ENCODE measurements at regions not wholly inside any gene's neighbourhood (a gene's known extent, or its start where the extent isn't known, plus 50 kb on each side); places are given as distances from the start of the nearest gene placed in this dataset.

GRCh38 chr1:201683397-201683796 lies 144.5 kb downstream of the NAV1 start:
- Histone ChIP-seq H3K9me3 (ENCODE audit: control insufficient read depth, low read depth, low read length) (no peaks in the 10 kb centered on the region), H3K27me3 (ENCODE audit: control insufficient read depth, insufficient read depth, low read length) (peaks cover 5% of the 10 kb centered on the region), H3K4me3 (ENCODE audit: low read length) (no peak overlapping the region), H3K27ac (ENCODE audit: low read length) (no peak overlapping the region), H3K36me3 (ENCODE audit: control insufficient read depth, insufficient read depth, low read length) (no peaks in the 10 kb centered on the region), H3K4me1 (ENCODE audit: control insufficient read depth, insufficient read depth, low read length) (peaks cover 21% of the 10 kb centered on the region)
- WGBS (ENCODE audit: insufficient coverage, low lambda C conversion rate): no CpG with 5 or more reads among the region's 6 CpGs
- no peak for DNase-seq

- Histone ChIP-seq H3K36me3 (ENCODE audit: control insufficient read depth, insufficient read depth, low read length) (no peaks in the 10 kb centered on the region), H3K27ac (ENCODE audit: low read length) (no peak overlapping the region), H3K27me3 (ENCODE audit: control insufficient read depth, insufficient read depth, low read length) (no peaks in the 10 kb centered on the region), H3K4me1 (ENCODE audit: control insufficient read depth, insufficient read depth, low read length) (peaks cover 21% of the 10 kb centered on the region), H3K4me3 (ENCODE audit: low read length) (no peak overlapping the region), H3K9me3 (ENCODE audit: control insufficient read depth, low read depth, low read length) (no peaks in the 10 kb centered on the region)
- no CpG with 5 or more reads among the region's 6 CpGs for WGBS (ENCODE audit: insufficient coverage, low lambda C conversion rate)
- no peak for DNase-seq
These were observed 143.5 kb upstream of the IPO9 start for GRCh38 chr1:201685485-201685884.

GRCh38 chr1:201686714-201687455 lies 142.1 kb upstream of the IPO9 start:
- 13% methylated on average over 1 of the region's 5 CpGs for WGBS (ENCODE audit: insufficient coverage, low lambda C conversion rate)
- DNase-seq: peak; percentile 85 to 91
- no peaks in the 10 kb centered on the region for H3K36me3 ChIP-seq (ENCODE audit: control insufficient read depth, insufficient read depth, low read length)
- no peaks in the 10 kb centered on the region for H3K27me3 ChIP-seq (ENCODE audit: control insufficient read depth, insufficient read depth, low read length)
- peak overlapping the region; percentile 77 for H3K27ac ChIP-seq (ENCODE audit: low read length)
- no peak overlapping the region for H3K4me3 ChIP-seq (ENCODE audit: low read length)
- peaks cover 21% of the 10 kb centered on the region for H3K4me1 ChIP-seq (ENCODE audit: control insufficient read depth, insufficient read depth, low read length)
- H3K9me3 ChIP-seq (ENCODE audit: control insufficient read depth, low read depth, low read length): no peaks in the 10 kb centered on the region

GRCh38 chr1:201688514-201688913 lies 140.4 kb upstream of the IPO9 start:
- Histone ChIP-seq H3K36me3 (ENCODE audit: control insufficient read depth, insufficient read depth, low read length) (no peaks in the 10 kb centered on the region), H3K4me1 (ENCODE audit: control insufficient read depth, insufficient read depth, low read length) (peaks cover 30% of the 10 kb centered on the region), H3K27me3 (ENCODE audit: control insufficient read depth, insufficient read depth, low read length) (no peaks in the 10 kb centered on the region), H3K9me3 (ENCODE audit: control insufficient read depth, low read depth, low read length) (no peaks in the 10 kb centered on the region), H3K27ac (ENCODE audit: low read length) (no peak overlapping the region), H3K4me3 (ENCODE audit: low read length) (no peak overlapping the region)
- WGBS (ENCODE audit: insufficient coverage, low lambda C conversion rate): 93% methylated on average over 3 of the region's 9 CpGs
- no peak for DNase-seq

- no peaks in the 10 kb centered on the region for H3K27me3 ChIP-seq (ENCODE audit: control insufficient read depth, insufficient read depth, low read length)
- H3K4me3 ChIP-seq (ENCODE audit: low read length): no peak overlapping the region
- peaks cover 41% of the 10 kb centered on the region for H3K4me1 ChIP-seq (ENCODE audit: control insufficient read depth, insufficient read depth, low read length)
- WGBS (ENCODE audit: insufficient coverage, low lambda C conversion rate): no CpG with 5 or more reads among the region's 8 CpGs
- no peaks in the 10 kb centered on the region for H3K9me3 ChIP-seq (ENCODE audit: control insufficient read depth, low read depth, low read length)
- no peak for DNase-seq
- no peak overlapping the region for H3K27ac ChIP-seq (ENCODE audit: low read length)
- H3K36me3 ChIP-seq (ENCODE audit: control insufficient read depth, insufficient read depth, low read length): no peaks in the 10 kb centered on the region
These were observed 139.3 kb upstream of the IPO9 start for GRCh38 chr1:201689647-201690046.

- no peaks in the 10 kb centered on the region for H3K36me3 ChIP-seq (ENCODE audit: control insufficient read depth, insufficient read depth, low read length)
- no peak for DNase-seq
- H3K4me1 ChIP-seq (ENCODE audit: control insufficient read depth, insufficient read depth, low read length): peaks cover 50% of the 10 kb centered on the region
- WGBS (ENCODE audit: insufficient coverage, low lambda C conversion rate): no CpG with 5 or more reads among the region's 10 CpGs
- no peak overlapping the region for H3K27ac ChIP-seq (ENCODE audit: low read length)
- no peaks in the 10 kb centered on the region for H3K27me3 ChIP-seq (ENCODE audit: control insufficient read depth, insufficient read depth, low read length)
- H3K9me3 ChIP-seq (ENCODE audit: control insufficient read depth, low read depth, low read length): no peaks in the 10 kb centered on the region
- no peak overlapping the region for H3K4me3 ChIP-seq (ENCODE audit: low read length)
These were observed 138.4 kb upstream of the IPO9 start for GRCh38 chr1:201690528-201690927.

GRCh38 chr1:201691716-201692554 lies 137.0 kb upstream of the IPO9 start:
- Histone ChIP-seq H3K4me3 (ENCODE audit: low read length) (no peak overlapping the region), H3K9me3 (ENCODE audit: control insufficient read depth, low read depth, low read length) (no peaks in the 10 kb centered on the region), H3K4me1 (ENCODE audit: control insufficient read depth, insufficient read depth, low read length) (peaks cover 43% of the 10 kb centered on the region), H3K36me3 (ENCODE audit: control insufficient read depth, insufficient read depth, low read length) (no peaks in the 10 kb centered on the region), H3K27ac (ENCODE audit: low read length) (no peak overlapping the region), H3K27me3 (ENCODE audit: control insufficient read depth, insufficient read depth, low read length) (no peaks in the 10 kb centered on the region)
- DNase-seq: no peak
- 80% methylated on average over 1 of the region's 6 CpGs for WGBS (ENCODE audit: insufficient coverage, low lambda C conversion rate)

- no peak overlapping the region for H3K27ac ChIP-seq (ENCODE audit: low read length)
- no CpG with 5 or more reads among the region's 3 CpGs for WGBS (ENCODE audit: insufficient coverage, low lambda C conversion rate)
- peaks cover 35% of the 10 kb centered on the region for H3K4me1 ChIP-seq (ENCODE audit: control insufficient read depth, insufficient read depth, low read length)
- H3K4me3 ChIP-seq (ENCODE audit: low read length): no peak overlapping the region
- H3K27me3 ChIP-seq (ENCODE audit: control insufficient read depth, insufficient read depth, low read length): no peaks in the 10 kb centered on the region
- DNase-seq: peak; percentile 60 to 84
- no peaks in the 10 kb centered on the region for H3K36me3 ChIP-seq (ENCODE audit: control insufficient read depth, insufficient read depth, low read length)
- no peaks in the 10 kb centered on the region for H3K9me3 ChIP-seq (ENCODE audit: control insufficient read depth, low read depth, low read length)
These were observed 136.2 kb upstream of the IPO9 start for GRCh38 chr1:201692555-201693394.

GRCh38 chr1:201693890-201694607 lies 134.9 kb upstream of the IPO9 start:
- Histone ChIP-seq H3K4me1 (ENCODE audit: control insufficient read depth, insufficient read depth, low read length) (peaks cover 32% of the 10 kb centered on the region), H3K27ac (ENCODE audit: low read length) (no peak overlapping the region), H3K9me3 (ENCODE audit: control insufficient read depth, low read depth, low read length) (no peaks in the 10 kb centered on the region), H3K4me3 (ENCODE audit: low read length) (no peak overlapping the region), H3K27me3 (ENCODE audit: control insufficient read depth, insufficient read depth, low read length) (no peaks in the 10 kb centered on the region), H3K36me3 (ENCODE audit: control insufficient read depth, insufficient read depth, low read length) (no peaks in the 10 kb centered on the region)
- no peak for DNase-seq
- no CpG with 5 or more reads among the region's 8 CpGs for WGBS (ENCODE audit: insufficient coverage, low lambda C conversion rate)
